Right lobe of liver (tissue), 6 donors: ENCODE measurements at regions not wholly inside any gene's neighbourhood (a gene's known extent, or its start where the extent isn't known, plus 50 kb on each side); places are given as distances from the start of the nearest gene placed in this dataset.

Source experiments
- ATAC-seq, 4 donors: fragments of 200-7000 bp; cut with Tn5 transposase; one replicate each; pipeline ENCODE4 v1.9.1; 2020; ENCODE audit warnings: mild to moderate bottlenecking in 4 of 4, moderate library complexity in 4 of 4
- DNase-seq, 3 donors: peaks; one replicate each; pipeline ENCODE4 v3.0.0-alpha.2; 2020
- H3K27ac ChIP-seq, 3 donors: fragments of 200-600 bp; one replicate each; pipeline ENCODE4 v1.8.0; 2022
- H3K27me3 ChIP-seq, 2 donors: fragments of 200-600 bp; one replicate each; pipeline ENCODE4 v1.8.0; 2022
- H3K36me3 ChIP-seq, 4 donors: fragments of 200-600 bp; sonication (generic) in 1 of 4; one replicate each; pipeline versions ENCODE4 v1.5.1 to v1.8.0; 2017 to 2022; ENCODE audit warnings: control low read depth in 1 of 4
- H3K4me1 ChIP-seq, 4 donors: fragments of 200-600 bp; sonication (generic) in 1 of 4; one replicate each; pipeline versions ENCODE4 v1.5.1 to v1.8.0; 2017 to 2022; ENCODE audit warnings: control low read depth in 1 of 4
- H3K4me3 ChIP-seq, 3 donors: fragments of 200-600 bp; one replicate each; pipeline ENCODE4 v1.8.0; 2022
- H3K9me3 ChIP-seq, 4 donors: fragments of 200-600 bp; sonication (generic) in 1 of 4; one replicate each; pipeline versions ENCODE4 v1.5.1 to v1.8.0; 2017 to 2022; ENCODE audit warnings: control low read depth in 1 of 4
- POLR2A ChIP-seq: fragments of 450-650 bp; IDR thresholded peaks from one replicate; pipeline ENCODE4 v1.6.1; 2017; ENCODE audit warnings: antibody characterized with exemption, mild to moderate bottlenecking
- WGBS: methylation state at CpG from one replicate; pipeline ENCODE4 v1.1.6; 2018; ENCODE audit warnings: low coverage, low lambda C conversion rate; ENCODE audit not compliant: insufficient coverage; ENCODE audit errors: missing lambda C conversion rate; 5-methylcytosine and 5-hydroxymethylcytosine counted together
- intact Hi-C, 2 donors: fragments of 100-400 bp; cut with DNase I; formaldehyde crosslinking; loops; one replicate each; pipeline versions ENCODE4 v1.11.2 to v1.14.1; 2022
- TF ChIP-seq, protein P1 (sequence below), 4 donors: fragments of 200-600 bp in 3 of 4; fragments of 450-650 bp in 1 of 4; IDR thresholded peaks; one replicate each; pipeline versions ENCODE4 v1.5.1 to v1.8.0; 2016 to 2022; ENCODE audit warnings: antibody characterized with exemption in 4 of 4, mild to moderate bottlenecking in 2 of 4
- donor health status: DM: no; HTN: yes; CAD: no.
- donor health status: DM: no; HTN: no; CAD: no.
- donor health status: DM: no; HTN: no; CAD: no.
- donor health status: DM: no; HTN: yes; CAD: no.
- donor health status: DM: no; HTN: yes; CAD: no.

- no peak overlapping the region for H3K4me3 ChIP-seq
Observed at GRCh38 chr6:167712731-167713475, 113.8 kb upstream of the AFDN start.

DNA sequence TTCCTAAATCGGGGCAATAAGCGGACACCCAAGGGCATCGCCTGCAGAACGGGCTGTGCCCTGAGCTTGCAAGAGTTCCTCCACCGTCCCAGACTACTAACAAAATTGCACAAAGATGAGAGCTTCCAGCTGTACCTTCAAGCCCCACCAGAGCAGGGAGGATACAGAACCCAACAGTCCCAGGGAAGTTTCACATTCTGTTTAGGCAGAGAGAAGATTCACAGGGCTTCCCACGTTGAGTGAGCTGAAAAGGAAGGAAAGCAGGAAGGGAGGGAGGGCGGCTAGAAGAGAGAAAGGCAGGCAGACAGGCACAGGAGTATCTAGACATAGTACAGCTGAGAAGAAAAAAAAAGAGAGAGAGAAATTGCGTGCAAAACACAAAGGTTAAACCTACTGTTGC is 112.6 kb upstream of the AFDN start:
- intact Hi-C loops: no loop called here
- H3K27me3 ChIP-seq: no peaks in the 10 kb centered on the region
- no peaks in the 10 kb centered on the region for H3K9me3 ChIP-seq
- TF ChIP-seq, protein P1, sequence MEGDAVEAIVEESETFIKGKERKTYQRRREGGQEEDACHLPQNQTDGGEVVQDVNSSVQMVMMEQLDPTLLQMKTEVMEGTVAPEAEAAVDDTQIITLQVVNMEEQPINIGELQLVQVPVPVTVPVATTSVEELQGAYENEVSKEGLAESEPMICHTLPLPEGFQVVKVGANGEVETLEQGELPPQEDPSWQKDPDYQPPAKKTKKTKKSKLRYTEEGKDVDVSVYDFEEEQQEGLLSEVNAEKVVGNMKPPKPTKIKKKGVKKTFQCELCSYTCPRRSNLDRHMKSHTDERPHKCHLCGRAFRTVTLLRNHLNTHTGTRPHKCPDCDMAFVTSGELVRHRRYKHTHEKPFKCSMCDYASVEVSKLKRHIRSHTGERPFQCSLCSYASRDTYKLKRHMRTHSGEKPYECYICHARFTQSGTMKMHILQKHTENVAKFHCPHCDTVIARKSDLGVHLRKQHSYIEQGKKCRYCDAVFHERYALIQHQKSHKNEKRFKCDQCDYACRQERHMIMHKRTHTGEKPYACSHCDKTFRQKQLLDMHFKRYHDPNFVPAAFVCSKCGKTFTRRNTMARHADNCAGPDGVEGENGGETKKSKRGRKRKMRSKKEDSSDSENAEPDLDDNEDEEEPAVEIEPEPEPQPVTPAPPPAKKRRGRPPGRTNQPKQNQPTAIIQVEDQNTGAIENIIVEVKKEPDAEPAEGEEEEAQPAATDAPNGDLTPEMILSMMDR (IDR thresholded peaks at IDR 0.05): no peak
- no peak for TF ChIP-seq POLR2A
- WGBS: 48% methylated on average over 6 of the region's 8 CpGs
- H3K36me3 ChIP-seq: no peaks in the 10 kb centered on the region
- ATAC-seq (no peak), DNase-seq (peak in 1 of 3 donors; percentile 33)
- no peaks in the 10 kb centered on the region for H3K4me1 ChIP-seq
- H3K27ac ChIP-seq: no peak overlapping the region
- no peak overlapping the region for H3K4me3 ChIP-seq

More at GRCh38 chr6:167712731-167713475, 113.8 kb upstream of the AFDN start:
- WGBS: 88% methylated on average over 13 of the region's 18 CpGs
- ATAC-seq: peak in 1 of 4 donors; percentile 19
- Histone ChIP-seq H3K27me3 (no peaks in the 10 kb centered on the region), H3K27ac (no peak overlapping the region), H3K4me1 (no peaks in the 10 kb centered on the region), H3K9me3 (no peaks in the 10 kb centered on the region), H3K36me3 (no peaks in the 10 kb centered on the region)
- intact Hi-C loops: no loop called here
- DNase-seq: peak in 1 of 3 donors; percentile 30
- TF ChIP-seq, protein P1 (IDR thresholded peaks at IDR 0.05): no peak
- TF ChIP-seq POLR2A: no peak

DNA sequence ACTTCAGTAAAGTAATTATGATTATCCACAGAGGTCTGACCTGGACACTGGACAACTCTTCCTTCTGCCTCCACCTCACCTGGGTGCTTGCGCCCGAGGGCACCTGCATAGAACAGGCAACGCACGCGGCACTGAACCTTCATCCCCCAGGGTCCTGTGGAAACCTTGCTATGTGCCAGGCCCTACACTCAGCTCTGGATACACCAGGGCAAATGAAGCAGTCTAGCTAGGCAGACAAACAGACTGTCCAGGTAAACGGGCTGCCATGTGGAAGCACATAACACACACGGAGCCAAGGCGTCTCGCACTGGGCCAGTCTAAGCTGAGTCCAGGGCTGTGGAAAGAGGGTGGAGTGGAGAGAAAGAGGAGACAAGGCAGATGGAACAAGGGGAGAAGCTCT is 109.3 kb upstream of the AFDN start:
- intact Hi-C loops: no loop called here
- no peaks in the 10 kb centered on the region for H3K4me1 ChIP-seq
- H3K9me3 ChIP-seq: no peaks in the 10 kb centered on the region
- H3K36me3 ChIP-seq: no peaks in the 10 kb centered on the region
- 84% methylated on average over 5 of the region's 9 CpGs for WGBS
- ATAC-seq (no peak), DNase-seq (peak in 1 of 3 donors; percentile 24)
- no peaks in the 10 kb centered on the region for H3K27me3 ChIP-seq
- no peak overlapping the region for H3K27ac ChIP-seq
- H3K4me3 ChIP-seq: no peak overlapping the region
- no peak for TF ChIP-seq POLR2A
- TF ChIP-seq, protein P1 (IDR thresholded peaks at IDR 0.05): no peak

DNA sequence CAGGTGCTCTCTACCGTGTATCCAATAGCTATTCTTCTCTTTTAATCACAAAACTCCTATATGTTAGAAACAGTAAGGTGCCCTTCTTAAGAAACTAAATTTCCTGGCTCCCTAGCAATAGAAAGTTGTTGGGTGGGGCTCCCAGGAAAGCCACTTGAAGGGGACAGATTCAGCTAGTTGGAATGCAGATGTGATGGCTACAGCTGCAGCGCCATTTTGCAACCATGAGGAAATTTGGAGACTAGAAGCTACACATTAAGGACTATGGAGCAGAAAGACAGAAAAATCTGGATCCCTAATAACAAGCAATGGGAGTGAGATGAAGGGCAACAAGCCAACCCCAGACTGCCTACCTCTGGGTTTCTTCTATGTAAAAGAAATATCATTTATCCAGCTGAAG is 108.8 kb upstream of the AFDN start:
- no peak for ATAC-seq
- no peak overlapping the region for H3K4me3 ChIP-seq
- TF ChIP-seq, protein P1 (IDR thresholded peaks at IDR 0.05): no peak
- no peak for TF ChIP-seq POLR2A
- no peaks in the 10 kb centered on the region for H3K4me1 ChIP-seq
- H3K36me3 ChIP-seq: no peaks in the 10 kb centered on the region
- no peaks in the 10 kb centered on the region for H3K27me3 ChIP-seq
- no peak for DNase-seq
- intact Hi-C loops: no loop called here
- no peaks in the 10 kb centered on the region for H3K9me3 ChIP-seq
- no peak overlapping the region for H3K27ac ChIP-seq
- 100% methylated on average over 2 of the region's 2 CpGs for WGBS
